Suppressor macrophage treated with lipopolysaccharide for 1 hour (primary cell): ENCODE measurements at regions not wholly inside any gene's neighbourhood (a gene's known extent, or its start where the extent isn't known, plus 50 kb on each side); places are given as distances from the start of the nearest gene placed in this dataset.

Source experiments
- DNase-seq, 3 donors: peaks; one replicate each; pipeline ENCODE4 v3.0.0-alpha.2; 2020 to 2022

- no peak for DNase-seq
Measured at GRCh38 chr2:59529726-59530125, 1023.7 kb downstream of the BCL11A start.

DNA sequence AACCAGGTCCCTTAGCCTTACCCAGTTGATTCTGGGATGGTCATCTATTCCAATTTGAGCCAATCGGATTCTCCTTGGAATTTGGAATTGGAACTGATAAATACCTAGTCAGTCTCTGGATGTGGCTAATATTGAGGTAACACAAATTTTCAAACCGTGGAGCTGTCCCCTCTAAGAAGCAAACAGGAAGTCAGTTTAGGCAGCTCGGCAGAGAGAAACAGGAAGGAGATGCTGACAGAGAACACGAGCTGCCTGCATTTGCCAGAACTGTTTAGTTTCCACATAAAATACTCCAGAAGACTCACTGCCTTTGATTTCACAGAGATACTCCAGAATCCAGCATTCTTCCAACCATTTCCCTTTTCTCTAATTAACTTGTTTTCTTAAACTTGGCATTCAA is 1024.9 kb downstream of the BCL11A start:
- DNase-seq, result peak in 1 of 3 donors; percentile 2

DNA sequence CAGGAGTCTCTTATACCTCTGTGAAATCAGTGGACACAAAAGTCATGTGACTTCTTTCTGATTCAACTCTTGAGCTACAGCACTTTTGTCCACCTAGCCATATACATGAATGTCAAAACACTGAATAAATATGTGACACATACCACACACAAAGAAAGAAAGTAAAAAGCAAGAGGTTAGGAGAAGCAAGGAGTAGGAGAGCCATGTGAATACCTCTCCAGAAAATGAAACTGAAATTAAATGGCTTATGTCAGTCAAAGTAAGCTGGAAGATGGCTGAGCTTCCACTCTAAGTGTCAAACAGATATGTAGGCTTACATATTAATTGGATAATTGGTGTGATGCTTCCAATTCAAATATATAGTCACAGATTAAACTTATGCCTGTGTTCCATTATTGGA is 1050.5 kb downstream of the BCL11A start:
- no peak for DNase-seq

DNA sequence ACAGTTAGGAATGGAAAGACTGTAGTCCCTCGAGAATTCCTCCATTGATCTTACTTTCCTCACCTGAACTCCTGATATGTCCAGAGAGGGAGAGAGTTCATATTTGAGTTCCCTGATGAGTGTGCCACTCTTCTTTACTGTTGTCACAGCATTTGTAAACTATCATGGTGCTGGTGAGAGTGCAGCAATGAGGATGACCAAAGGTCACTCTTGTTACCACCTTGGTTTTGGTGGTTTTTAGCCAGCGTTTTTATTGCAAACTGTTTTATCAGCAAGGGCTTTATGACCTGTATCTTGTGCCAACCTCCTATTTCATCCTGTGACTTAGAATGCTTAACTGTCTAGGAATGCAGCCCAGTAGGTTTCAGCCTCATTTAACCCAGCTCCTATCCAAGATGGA is 1062.5 kb downstream of the BCL11A start:
- no peak for DNase-seq

DNA sequence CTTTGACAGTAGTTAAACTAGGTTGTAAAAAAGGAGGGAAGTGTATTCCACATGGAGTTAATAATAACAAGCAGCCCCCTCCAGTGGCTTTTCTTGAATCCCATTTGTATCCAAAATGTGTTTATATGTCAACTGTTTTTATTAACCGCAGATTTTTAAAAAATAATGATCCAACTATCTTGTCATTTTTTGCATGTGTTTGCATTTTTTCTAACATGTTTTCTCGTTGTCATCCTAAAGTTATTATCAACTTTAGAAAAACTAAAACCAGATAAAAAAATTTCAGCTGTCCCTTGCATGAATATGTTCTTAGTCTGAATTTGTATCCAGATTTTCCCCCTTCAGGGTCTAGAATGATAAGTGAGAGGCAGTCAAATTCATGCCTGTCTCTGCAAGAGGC is 1063.3 kb downstream of the BCL11A start:
- no peak for DNase-seq

- DNase-seq, result no peak
Measured at GRCh38 chr2:59484673-59485072, 1068.8 kb downstream of the BCL11A start.

DNA sequence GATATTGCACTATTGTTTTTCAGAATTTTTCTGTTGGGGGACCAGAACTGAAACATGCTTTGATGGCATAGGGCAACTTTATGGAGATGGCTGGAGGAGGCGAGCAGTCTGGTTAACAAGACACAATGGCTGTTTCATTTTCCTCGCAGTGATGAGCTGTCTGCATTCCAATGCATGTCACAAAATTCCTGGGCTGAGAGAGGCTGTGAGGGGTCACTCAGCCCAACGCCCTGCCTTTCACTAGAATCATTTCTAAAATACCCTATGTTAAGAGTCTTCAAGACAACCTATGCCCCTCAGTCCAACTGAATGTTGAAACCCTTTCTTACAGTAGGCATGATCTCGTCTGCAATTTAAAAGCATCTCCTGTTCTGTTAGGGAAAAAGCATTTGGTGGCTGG is 1090.0 kb downstream of the BCL11A start:
- no peak for DNase-seq

GRCh38 chr2:59462422-59463197 is 1090.8 kb downstream of the BCL11A start:
- no peak for DNase-seq

DNA sequence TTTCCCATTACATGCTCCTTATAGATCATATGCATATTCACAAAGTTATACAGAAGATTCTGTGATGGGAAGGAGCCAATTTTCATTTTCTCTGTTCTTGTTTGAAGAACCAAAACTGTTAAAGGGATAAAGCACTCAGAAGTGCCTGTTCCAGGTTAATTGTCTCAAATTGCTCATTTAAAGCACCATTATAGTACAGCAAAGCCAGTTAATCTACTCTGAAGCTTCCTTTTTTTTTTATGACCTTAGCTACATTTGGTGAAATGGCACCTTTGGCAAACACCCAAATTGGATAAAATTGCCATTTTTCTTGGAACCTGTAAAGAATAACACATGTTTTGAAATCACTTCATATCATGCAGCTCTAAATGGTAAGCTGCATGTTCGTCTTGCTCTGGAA is 1092.3 kb downstream of the BCL11A start:
- DNase-seq, result no peak

DNA sequence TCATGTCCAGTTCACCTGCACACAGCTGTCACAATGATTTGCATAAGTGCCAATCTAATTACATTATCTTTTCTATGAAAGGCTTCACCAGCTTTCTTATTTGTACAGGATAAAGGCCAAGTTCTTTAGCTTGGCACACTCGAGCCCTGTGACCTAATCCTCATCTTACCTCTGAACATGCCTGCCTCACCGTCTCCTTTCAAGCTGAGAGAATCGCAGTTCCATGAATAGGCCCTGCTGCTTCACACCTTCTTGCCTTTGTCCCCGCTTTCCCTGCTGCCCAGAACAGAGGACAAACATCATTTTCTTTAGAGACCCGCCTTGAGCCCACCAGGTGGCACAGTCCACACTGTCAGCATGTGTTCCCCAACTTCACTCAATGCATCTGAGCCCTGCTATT is 1094.7 kb downstream of the BCL11A start:
- DNase-seq, result no peak

- DNase-seq, result no peak
Measured at GRCh38 chr2:59456285-59456684, 1097.2 kb downstream of the BCL11A start.

DNA sequence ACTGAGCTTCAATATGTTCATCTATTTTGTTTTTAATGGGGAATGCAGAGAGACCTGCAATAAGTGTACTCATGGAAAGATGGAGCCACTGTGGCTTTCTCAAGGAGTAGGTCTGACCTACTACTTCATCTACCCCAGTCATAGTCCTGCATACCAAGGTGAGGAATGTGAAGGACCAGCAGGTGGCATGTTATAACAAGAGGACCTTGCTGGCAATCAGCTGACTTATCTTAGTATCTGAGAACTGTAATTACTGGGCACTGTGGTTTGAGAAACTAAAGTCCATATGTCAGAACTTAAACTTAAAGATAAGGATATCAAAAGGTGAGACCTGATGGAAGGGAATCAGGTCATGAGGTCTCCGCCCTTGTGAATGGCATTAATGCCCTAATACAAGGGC is 1104.2 kb downstream of the BCL11A start:
- peak in 2 of 3 donors; percentile 3 to 10 for DNase-seq

DNA sequence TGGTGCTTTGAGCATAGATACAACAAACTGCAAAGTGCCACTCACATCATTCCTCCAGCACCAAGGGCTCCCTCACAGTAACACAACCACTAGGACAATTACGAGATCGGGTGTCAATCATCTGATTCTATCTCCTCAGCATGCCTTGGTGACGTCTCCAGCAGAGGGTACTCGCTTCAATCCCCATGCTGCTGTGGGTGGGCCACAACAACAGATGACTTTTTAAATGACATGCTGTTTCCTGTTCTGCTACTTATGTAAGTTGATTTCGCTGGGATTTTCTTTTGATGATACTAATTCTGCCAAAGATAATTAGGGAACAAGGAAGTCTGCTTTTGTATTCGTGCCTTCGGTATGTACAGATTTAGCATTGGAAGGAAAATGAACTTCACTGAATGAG is 1113.0 kb downstream of the BCL11A start:
- DNase-seq, result no peak

GRCh38 chr2:59435635-59436034 is 1117.8 kb downstream of the BCL11A start:
- DNase-seq, result no peak

GRCh38 chr2:59428940-59429339 is 1124.5 kb downstream of the BCL11A start:
- DNase-seq, result no peak

DNA sequence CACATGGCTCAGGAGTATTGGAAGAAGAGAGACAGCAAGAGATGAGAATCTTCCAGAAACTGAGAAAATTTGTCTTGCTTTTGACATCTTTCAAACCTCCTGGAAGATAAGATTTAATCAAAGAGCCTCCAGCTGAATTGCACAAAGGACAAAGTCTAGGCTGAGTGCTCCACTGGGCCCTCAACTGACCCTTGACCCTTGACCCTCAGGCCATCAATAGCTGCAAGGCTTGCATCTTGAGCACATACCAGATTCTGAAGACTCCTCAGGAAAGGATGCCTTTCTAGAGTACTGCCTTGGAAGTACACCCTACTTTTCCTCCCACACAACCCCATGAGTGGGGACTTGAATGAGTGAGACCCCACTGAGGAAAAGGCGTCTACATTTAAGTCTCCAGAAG is 1125.5 kb downstream of the BCL11A start:
- DNase-seq, result no peak

GRCh38 chr2:59425247-59425646 is 1128.2 kb downstream of the BCL11A start:
- DNase-seq, result no peak

DNA sequence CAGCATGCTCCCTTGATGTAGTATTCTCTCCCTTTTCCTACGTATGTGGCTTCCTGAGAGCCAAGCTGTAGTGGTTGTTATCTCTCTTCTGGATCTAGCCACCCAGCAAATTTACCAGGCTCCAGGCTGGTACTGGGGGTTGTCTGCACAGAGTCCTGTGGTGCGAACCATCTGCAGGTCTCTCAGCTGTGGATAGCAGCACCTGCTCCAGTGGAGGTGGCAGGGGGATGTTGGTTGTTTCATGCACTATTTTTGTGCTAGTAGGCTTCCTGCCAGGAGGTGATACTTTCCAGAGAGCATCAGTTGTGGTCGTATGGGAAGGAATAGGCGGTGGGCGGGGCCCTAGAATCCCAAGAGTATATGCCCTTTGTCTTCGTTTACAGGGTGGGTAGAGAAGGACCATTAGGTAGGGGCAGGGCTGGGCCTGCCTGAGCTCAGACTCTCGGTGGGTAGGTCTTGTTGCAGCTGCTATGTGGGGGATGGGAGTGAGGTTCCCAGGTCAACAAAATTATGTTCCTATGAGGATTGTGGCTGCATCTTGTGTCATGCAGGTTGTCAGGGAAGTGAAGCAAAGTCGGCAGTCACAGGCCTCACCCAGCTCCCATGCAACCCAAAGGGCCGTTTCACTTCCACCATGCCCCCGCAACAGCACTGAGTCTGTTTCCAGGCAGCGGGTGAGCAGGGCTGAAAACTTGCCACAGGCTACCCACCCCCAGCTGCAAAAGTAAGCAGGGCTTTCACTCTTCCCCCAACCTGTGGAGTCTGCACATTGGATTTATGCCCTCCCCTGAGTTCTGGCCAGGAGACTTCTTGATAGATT is 1139.5 kb downstream of the BCL11A start:
- no peak for DNase-seq

DNA sequence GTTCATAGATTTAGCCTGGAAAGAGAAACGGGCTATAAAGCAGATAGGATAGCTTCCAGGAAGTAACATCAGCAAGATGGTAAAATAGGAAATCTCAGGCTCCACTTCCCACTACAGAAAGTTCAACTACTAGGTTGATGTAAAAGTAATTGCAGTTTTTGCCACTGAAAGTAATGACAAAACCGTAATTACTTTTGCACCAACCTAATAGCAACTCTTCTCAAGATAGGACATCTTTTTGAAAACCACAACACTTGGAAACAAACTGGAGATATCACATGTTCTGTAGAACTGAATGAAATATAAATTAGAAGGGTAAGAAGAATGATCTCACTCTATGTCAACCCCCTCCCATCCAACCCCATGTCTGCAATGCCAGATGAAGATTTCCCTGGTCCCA is 1154.3 kb downstream of the BCL11A start:
- no peak for DNase-seq

GRCh38 chr2:59398081-59398480 is 1155.4 kb downstream of the BCL11A start:
- peak in 2 of 3 donors; percentile 2 to 9 for DNase-seq

- DNase-seq, result no peak
Measured at GRCh38 chr2:59395119-59395518, 1154.0 kb upstream of the FANCL start.

- DNase-seq, result no peak
Measured at GRCh38 chr2:59391896-59392295, 1150.8 kb upstream of the FANCL start.

- no peak for DNase-seq
Measured at GRCh38 chr2:59390581-59390980, 1149.5 kb upstream of the FANCL start.

DNA sequence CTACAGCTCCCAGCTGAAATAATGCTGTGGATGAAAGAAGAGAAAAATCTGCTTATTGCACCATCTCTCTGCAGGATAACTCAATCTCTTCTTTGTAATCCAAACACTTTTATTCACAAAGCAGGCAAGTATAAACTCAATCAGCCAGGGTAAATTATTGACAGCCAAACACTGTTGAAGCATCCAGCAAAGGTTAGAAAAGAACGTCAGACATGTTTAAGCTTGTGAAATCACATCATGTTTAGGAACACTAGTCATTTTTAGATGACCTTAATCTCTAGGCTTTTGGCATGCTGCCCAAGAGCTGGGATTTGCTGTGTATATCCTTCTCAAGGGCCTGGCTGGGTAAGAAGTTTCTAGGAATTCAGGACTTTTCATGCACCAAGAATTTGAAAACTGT is 1148.1 kb upstream of the FANCL start:
- no peak for DNase-seq
